ENCODE measurements at regions not wholly inside any gene's neighbourhood (a gene's known extent, or its start where the extent isn't known, plus 50 kb on each side); places are given as distances from the start of the nearest gene placed in this dataset.
"Not testable (repeated sequence)": the region's sequence is repeated elsewhere in the genome, so short reads cannot be mapped to it uniquely, and the experiment has no call there.

DNA sequence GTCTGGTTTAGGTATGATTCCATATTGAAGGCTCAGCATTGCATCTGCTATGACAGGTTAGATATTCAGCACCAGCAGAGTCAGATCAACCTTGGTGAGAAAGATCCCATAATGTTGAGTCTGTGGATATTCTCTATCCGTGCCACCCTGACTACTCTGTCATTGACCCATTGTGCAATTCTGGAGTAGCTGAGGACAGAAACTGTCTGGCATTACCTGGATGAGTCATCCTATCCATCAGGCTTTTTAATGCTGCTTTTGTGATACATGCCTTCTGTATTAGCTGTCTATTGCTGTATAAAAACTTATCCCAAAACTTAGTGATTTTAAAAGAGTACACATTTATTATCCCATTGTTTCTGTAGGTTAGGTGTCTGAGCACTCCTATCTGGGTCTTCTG, 189.1 kb upstream of the FAT3 start:
- no peak for ATAC-seq

DNA sequence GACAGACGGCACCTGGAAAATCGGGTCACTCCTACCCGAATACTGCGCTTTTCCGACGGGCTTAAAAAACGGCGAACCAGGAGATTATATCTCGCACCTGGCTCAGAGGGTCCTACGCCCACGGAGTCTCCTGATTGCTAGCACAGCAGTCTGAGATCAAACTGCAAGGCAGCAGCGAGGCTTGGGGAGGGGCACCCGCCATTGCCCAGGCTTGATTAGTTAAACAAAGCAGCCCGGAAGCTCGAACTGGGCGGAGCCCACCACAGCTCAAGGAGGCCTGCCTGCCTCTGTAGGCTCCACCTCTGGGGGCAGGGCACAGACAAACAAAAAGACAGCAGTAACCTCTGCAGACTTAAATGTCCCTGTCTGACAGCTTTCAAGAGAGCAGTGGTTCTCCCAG, 197.5 kb upstream of the FAT3 start:
- not testable (repeated sequence) for H3K27me3 Mint-ChIP-seq (ENCODE audit: low read depth); H3K4me1 Mint-ChIP-seq (ENCODE audit: low read depth); H3K4me3 Mint-ChIP-seq; H3K36me3 Mint-ChIP-seq (ENCODE audit: insufficient read depth); ATAC-seq; DNase-seq
- peaks cover 13% of the 10 kb centered on the region for H3K9me3 Mint-ChIP-seq

More for the DNA sequence above, 189.1 kb upstream of the FAT3 start:
- Mint-ChIP-seq H3K4me1 (ENCODE audit: low read depth) (no peaks in the 10 kb centered on the region), H3K27me3 (ENCODE audit: low read depth) (no peaks in the 10 kb centered on the region), H3K36me3 (ENCODE audit: insufficient read depth) (no peaks in the 10 kb centered on the region), H3K4me3 (no peak overlapping the region), H3K9me3 (peaks cover 4% of the 10 kb centered on the region)
- DNase-seq: no peak

DNA sequence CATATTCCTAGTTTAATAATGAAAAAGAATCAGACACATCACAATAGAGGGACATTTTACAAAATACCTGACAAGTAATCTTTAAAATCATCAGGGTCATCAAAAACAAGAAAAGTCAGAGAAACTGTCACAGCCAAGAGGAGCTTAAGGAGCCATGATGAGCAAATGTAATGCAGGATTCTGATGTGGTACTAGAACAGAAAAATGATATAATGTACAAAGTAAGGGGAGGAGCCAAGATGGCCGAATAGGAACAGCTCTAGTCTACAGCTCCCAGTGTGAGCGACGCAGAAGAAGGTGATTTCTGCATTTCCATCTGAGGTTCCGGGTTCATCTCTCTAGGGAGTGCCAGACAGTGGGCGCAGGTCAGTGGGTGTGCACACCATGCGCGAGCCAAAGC, 198.0 kb upstream of the FAT3 start:
- Mint-ChIP-seq H3K36me3 (ENCODE audit: insufficient read depth) (no peaks in the 10 kb centered on the region), H3K4me3 (no peak overlapping the region), H3K4me1 (ENCODE audit: low read depth) (no peaks in the 10 kb centered on the region), H3K27me3 (ENCODE audit: low read depth) (no peaks in the 10 kb centered on the region), H3K9me3 (peaks cover 13% of the 10 kb centered on the region)
- ATAC-seq (no peak), DNase-seq (no peak)

DNA sequence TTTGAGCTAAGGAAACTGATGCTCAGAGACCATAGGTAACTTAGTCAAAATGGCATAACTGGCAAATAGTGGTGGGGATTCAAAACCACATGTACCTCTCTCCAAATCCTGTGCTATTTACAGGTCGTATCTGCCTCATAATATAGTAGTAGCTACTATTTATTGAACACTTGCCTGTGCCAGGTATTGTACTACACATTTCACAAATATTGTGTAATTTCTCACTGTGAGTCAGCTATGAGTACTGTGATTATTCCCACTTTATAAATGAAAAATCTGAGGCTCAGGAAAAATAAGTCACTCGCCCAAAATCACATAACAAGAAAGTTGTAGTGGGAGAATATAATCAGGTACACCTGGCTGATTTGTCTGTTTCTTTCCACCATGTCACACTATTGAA, 199.8 kb upstream of the FAT3 start:
- DNase-seq (no peak), ATAC-seq (no peak)
- H3K4me3 Mint-ChIP-seq: no peak overlapping the region
- H3K9me3 Mint-ChIP-seq: peaks cover 17% of the 10 kb centered on the region
- H3K27me3 Mint-ChIP-seq (ENCODE audit: low read depth): no peaks in the 10 kb centered on the region
- no peaks in the 10 kb centered on the region for H3K36me3 Mint-ChIP-seq (ENCODE audit: insufficient read depth)
- no peaks in the 10 kb centered on the region for H3K4me1 Mint-ChIP-seq (ENCODE audit: low read depth)

DNA sequence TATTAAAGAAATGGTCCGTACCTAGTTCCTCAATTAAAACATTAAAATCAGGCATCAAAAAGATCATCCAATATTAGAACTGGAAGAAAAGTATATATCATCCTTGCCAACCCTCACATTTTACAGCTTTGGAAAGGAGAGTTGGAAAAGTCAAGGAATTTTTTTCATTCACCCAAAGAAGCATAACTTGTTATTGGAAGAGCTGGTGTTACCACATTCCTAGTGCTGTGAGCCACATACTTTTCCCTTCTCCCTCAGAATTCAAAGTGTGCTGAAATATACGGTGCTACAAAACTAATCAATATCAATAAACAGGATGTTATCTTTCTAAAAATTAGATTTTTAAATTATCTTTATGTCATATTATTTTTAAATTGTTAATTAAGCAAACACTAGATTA, 202.1 kb upstream of the FAT3 start:
- Mint-ChIP-seq H3K4me1 (ENCODE audit: low read depth) (no peaks in the 10 kb centered on the region), H3K27me3 (ENCODE audit: low read depth) (no peaks in the 10 kb centered on the region), H3K36me3 (ENCODE audit: insufficient read depth) (no peaks in the 10 kb centered on the region), H3K4me3 (no peak overlapping the region), H3K9me3 (peaks cover 21% of the 10 kb centered on the region)
- DNase-seq: no peak
- ATAC-seq: no peak

DNA sequence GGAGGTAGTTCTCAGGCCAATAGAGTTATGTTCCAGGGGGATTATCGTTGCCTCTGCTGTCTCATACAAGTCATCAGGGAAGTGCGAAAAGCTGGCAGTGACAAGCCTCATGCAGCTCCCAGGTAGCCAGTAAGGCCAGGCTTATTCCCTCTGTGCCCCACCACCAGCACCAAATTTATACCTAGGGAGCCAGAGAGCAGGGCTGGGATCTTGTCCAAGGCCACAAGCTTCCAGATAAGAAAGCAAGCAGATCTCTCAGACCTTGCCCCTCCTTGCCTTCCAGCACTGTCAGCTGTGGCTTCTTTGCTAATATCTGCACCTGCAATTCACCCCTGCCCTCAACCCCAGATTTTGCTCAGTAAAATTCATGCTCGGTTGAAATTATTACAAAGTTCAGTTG, 206.3 kb upstream of the FAT3 start:
- H3K27me3 Mint-ChIP-seq (ENCODE audit: low read depth): no peaks in the 10 kb centered on the region
- ATAC-seq (no peak), DNase-seq (no peak)
- H3K9me3 Mint-ChIP-seq: peaks cover 29% of the 10 kb centered on the region
- H3K4me1 Mint-ChIP-seq (ENCODE audit: low read depth): no peaks in the 10 kb centered on the region
- H3K4me3 Mint-ChIP-seq: no peak overlapping the region
- H3K36me3 Mint-ChIP-seq (ENCODE audit: insufficient read depth): no peaks in the 10 kb centered on the region

DNA sequence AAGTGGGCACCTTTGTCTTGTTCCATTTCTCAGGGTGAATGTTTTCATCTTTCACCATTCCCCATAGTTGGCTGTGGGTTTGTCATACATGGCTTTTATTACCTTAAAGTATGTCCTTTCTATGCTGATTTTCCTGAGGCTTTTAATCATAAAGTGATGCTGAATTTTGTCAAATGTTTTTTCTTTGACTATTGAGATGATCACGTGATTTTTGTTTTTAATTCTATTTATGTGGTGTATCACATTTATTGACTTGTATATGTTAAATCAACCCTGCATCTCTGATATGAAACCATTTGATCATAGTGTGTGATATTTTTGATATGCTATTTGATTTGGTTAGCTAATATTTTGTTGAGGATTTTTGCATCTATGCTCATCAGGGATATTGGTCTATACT, 216.4 kb upstream of the FAT3 start:
- H3K9me3 Mint-ChIP-seq: peaks cover 15% of the 10 kb centered on the region
- H3K36me3 Mint-ChIP-seq (ENCODE audit: insufficient read depth): no peaks in the 10 kb centered on the region
- ATAC-seq (no peak), DNase-seq (no peak)
- no peak overlapping the region for H3K4me3 Mint-ChIP-seq
- H3K4me1 Mint-ChIP-seq (ENCODE audit: low read depth): no peaks in the 10 kb centered on the region
- H3K27me3 Mint-ChIP-seq (ENCODE audit: low read depth): no peaks in the 10 kb centered on the region

DNA sequence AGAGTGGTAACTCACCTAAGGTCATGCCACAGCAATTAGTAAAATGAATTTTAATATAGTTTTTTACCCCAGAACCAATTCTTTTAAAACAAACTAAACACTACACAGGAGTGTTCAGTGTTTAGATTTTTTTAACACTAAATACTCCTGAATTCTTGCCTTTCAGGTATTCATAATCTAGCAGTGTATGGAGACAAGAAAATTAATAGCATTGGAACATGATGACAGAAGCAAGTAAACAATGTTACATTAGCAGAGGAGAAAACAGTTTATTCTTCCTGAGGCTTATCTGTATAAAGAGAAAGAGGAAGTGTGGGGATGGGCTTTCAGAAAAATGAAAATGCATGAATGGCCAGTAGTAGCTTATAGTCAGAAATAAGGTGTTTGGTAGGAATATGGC, 222.1 kb upstream of the FAT3 start:
- no peaks in the 10 kb centered on the region for H3K4me1 Mint-ChIP-seq (ENCODE audit: low read depth)
- no peak for ATAC-seq
- peaks cover 5% of the 10 kb centered on the region for H3K9me3 Mint-ChIP-seq
- no peak overlapping the region for H3K4me3 Mint-ChIP-seq
- no peaks in the 10 kb centered on the region for H3K27me3 Mint-ChIP-seq (ENCODE audit: low read depth)
- no peak for DNase-seq
- no peaks in the 10 kb centered on the region for H3K36me3 Mint-ChIP-seq (ENCODE audit: insufficient read depth)

DNA sequence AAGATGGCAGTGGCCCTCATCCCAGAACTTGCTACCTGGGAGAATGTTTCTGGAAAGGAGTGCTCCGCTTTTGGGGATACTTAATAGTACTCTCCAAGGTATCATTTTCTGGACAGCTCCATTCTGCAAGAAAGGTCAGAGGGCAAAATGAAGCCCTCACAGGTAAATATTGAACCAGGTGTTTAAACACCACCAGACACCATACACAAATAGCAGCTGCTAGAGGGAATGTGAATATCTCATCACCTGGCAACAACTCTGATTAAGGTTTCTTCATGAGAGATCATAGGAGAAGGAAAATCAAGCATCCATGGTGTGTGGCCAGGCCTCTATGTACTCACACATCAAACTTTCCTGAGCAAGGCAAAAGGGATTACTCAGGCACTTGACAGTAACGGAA, 226.1 kb upstream of the FAT3 start:
- Mint-ChIP-seq H3K4me1 (ENCODE audit: low read depth) (no peaks in the 10 kb centered on the region), H3K27me3 (ENCODE audit: low read depth) (no peaks in the 10 kb centered on the region), H3K4me3 (no peak overlapping the region), H3K36me3 (ENCODE audit: insufficient read depth) (no peaks in the 10 kb centered on the region), H3K9me3 (no peaks in the 10 kb centered on the region)
- ATAC-seq (no peak), DNase-seq (no peak)

DNA sequence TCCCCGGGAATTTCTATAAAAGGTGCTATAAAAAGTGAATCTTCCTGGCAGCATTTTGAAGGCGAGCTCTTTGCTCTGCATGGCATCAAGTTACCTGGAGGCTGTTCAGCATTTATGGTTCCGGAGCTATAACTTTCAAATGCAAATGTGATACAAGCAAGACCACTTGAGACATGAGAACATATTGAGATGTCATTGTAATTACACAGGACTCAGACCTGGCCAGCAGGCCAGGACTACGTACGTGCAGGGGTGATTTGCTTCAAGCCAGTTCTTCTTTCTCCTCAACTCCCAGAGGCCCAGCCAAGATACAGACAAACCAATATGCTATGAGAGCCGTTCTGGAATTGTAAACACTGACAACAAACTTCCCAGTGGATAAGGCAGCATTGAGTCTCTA, 227.4 kb upstream of the FAT3 start:
- DNase-seq (no peak), ATAC-seq (no peak)
- Mint-ChIP-seq H3K36me3 (ENCODE audit: insufficient read depth) (no peaks in the 10 kb centered on the region), H3K9me3 (no peaks in the 10 kb centered on the region), H3K4me3 (no peak overlapping the region), H3K4me1 (ENCODE audit: low read depth) (no peaks in the 10 kb centered on the region), H3K27me3 (ENCODE audit: low read depth) (no peaks in the 10 kb centered on the region)

DNA sequence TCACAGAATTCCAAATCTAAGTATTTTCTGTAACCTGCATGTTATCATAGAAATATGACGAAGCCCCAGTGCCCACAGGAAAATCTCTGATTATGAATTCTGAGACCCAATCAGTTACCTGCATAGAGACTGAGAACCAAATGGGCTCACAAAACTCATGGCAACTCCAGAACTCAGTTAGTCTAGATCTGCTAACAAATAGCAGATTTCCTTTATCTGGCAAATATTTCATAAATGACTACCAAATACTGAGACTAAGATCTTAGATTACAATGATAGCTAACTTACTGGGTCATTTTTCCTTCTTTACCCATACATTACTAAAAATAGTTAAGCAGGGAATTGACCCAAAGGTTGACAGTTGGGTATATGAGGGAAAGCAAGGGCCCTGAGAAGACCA, 228.1 kb upstream of the FAT3 start:
- no peak for ATAC-seq
- DNase-seq: no peak
- Mint-ChIP-seq H3K27me3 (ENCODE audit: low read depth) (no peaks in the 10 kb centered on the region), H3K4me1 (ENCODE audit: low read depth) (no peaks in the 10 kb centered on the region), H3K9me3 (no peaks in the 10 kb centered on the region), H3K36me3 (ENCODE audit: insufficient read depth) (no peaks in the 10 kb centered on the region), H3K4me3 (no peak overlapping the region)

DNA sequence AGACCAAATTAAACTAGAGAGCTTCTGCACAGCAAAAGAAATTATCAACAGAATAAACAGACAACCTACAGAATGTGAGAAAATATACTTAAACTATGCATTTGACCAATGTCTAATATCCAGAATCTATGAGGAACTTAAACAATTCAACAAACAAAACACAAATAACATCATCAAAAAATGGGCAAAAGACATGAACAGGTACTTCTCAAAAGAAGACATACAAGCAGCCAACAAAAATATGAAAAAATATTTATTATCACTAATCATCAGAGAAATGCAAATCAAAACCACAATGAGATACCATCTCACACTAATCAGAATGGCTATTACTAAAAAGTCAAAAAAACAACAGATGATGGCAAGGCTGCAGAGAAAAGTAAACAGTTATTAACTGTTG, 236.2 kb upstream of the FAT3 start:
- DNase-seq; H3K4me3 Mint-ChIP-seq; H3K36me3 Mint-ChIP-seq (ENCODE audit: insufficient read depth); H3K4me1 Mint-ChIP-seq (ENCODE audit: low read depth); H3K27me3 Mint-ChIP-seq (ENCODE audit: low read depth); ATAC-seq: not testable (repeated sequence)
- H3K9me3 Mint-ChIP-seq: peaks cover 17% of the 10 kb centered on the region

DNA sequence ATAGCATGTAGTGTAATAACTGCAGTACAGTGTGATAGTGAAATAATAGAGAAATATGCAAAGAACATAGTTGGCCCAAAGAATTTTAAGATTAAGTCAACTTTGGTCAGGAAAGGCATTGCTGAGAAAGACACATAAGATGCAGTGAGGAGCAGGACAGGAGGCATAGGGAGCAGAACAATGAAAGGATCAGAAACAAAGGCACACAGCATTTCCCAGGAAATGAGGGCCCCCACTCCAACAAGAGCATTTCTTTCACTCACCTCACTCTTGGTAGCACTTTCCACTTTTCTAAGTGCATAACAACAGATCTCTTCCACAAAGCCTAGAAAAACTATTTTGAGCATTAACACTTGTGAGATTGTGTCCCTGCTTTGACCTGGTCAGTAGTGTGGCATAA, 238.4 kb upstream of the FAT3 start:
- ATAC-seq (no peak), DNase-seq (no peak)
- Mint-ChIP-seq H3K27me3 (ENCODE audit: low read depth) (no peaks in the 10 kb centered on the region), H3K4me3 (no peak overlapping the region), H3K9me3 (peaks cover 17% of the 10 kb centered on the region), H3K4me1 (ENCODE audit: low read depth) (no peaks in the 10 kb centered on the region), H3K36me3 (ENCODE audit: insufficient read depth) (no peaks in the 10 kb centered on the region)

DNA sequence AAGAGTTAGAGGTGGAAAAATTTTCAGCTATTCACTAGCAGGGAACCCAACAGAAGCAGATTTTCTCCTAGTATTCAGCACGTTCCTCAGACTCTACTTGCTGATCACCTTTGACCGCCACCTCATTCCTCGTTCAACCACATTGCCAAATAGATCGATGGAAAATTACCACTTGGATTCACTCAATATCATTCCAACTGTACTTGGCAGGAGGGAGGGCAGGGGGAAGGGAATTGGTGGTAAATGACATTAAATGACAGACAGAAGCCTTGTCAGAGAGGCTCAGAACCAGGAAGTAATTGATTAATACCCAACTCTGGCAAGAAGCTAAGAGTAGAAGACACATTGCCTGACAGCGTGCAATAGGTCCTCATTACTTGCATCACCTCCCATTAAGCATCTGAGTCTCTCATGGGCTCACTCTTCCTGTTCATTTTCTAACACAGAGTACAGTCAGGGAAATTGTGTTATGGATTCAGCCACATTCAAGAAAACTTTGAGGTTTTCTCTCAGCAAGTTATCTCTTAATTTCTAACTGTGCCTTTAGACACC, 240.5 kb upstream of the FAT3 start:
- Mint-ChIP-seq H3K36me3 (ENCODE audit: insufficient read depth) (no peaks in the 10 kb centered on the region), H3K4me1 (ENCODE audit: low read depth) (no peaks in the 10 kb centered on the region), H3K27me3 (ENCODE audit: low read depth) (no peaks in the 10 kb centered on the region), H3K9me3 (peaks cover 16% of the 10 kb centered on the region), H3K4me3 (no peak overlapping the region)
- DNase-seq (no peak), ATAC-seq (no peak)

DNA sequence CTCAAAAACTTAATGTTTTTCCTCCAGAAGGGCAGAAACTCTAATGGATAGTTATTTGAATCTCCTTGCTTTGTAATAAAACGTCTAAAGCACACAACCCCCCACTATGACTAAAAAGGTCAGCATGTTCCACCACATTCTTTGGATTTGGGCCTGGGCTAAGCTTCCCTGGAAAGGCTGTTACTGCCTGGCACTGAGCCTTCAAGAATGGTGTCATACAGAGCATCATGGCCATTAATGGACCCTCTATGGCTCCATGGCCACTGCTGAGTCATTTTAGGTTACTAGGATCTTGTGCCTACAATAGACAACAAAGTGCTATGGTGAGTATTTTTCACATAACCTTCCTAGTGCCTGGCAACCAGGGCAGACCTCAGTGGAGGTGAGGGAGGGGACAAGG, 242.6 kb upstream of the FAT3 start:
- peaks cover 9% of the 10 kb centered on the region for H3K9me3 Mint-ChIP-seq
- no peak for DNase-seq
- no peak overlapping the region for H3K4me3 Mint-ChIP-seq
- H3K27me3 Mint-ChIP-seq (ENCODE audit: low read depth): no peaks in the 10 kb centered on the region
- H3K36me3 Mint-ChIP-seq (ENCODE audit: insufficient read depth): no peaks in the 10 kb centered on the region
- no peaks in the 10 kb centered on the region for H3K4me1 Mint-ChIP-seq (ENCODE audit: low read depth)
- ATAC-seq: no peak

DNA sequence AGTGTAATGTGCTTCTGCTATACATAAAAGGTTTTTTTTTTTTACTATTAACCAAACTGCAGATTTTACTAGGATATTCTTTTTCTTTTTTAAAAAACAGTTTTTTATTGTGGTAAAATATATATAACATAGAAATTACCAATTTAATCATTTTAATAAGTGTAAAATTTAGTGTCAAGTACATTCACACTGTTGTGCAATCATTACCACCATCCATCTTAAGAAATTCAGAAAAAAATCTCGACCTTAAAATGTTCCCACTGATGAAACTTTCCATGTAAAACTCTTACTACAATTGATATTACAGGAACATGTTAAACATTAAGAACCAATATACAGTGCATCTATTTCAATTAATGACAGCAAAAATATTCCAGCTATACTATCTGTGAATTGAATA, 244.8 kb upstream of the FAT3 start:
- H3K36me3 Mint-ChIP-seq (ENCODE audit: insufficient read depth): no peaks in the 10 kb centered on the region
- no peak for ATAC-seq
- H3K27me3 Mint-ChIP-seq (ENCODE audit: low read depth): no peaks in the 10 kb centered on the region
- DNase-seq: no peak
- H3K4me3 Mint-ChIP-seq: no peak overlapping the region
- no peaks in the 10 kb centered on the region for H3K4me1 Mint-ChIP-seq (ENCODE audit: low read depth)
- H3K9me3 Mint-ChIP-seq: no peaks in the 10 kb centered on the region

Measured in activated T-cell treated with anti-CD3 and anti-CD28 coated beads, Interleukin-2, amount 50 U/mL, for 4 hours (primary cell).